ENCODE measurements at regions not wholly inside any gene's neighbourhood (a gene's known extent, or its start where the extent isn't known, plus 50 kb on each side); places are given as distances from the start of the nearest gene placed in this dataset.

- TF ChIP-seq CTCF (IDR thresholded peaks at IDR 0.05; ENCODE audit: low read depth, low read length, missing input control): no peak
- TF ChIP-seq REST (IDR thresholded peaks at IDR 0.05): no peak
- no peak for TF ChIP-seq JUND (IDR thresholded peaks at IDR 0.05)
- no peak for TF ChIP-seq RAD21 (IDR thresholded peaks at IDR 0.05)
- no peak for TF ChIP-seq ZBTB33 (IDR thresholded peaks at IDR 0.05)
- no peak for TF ChIP-seq SP1 (IDR thresholded peaks at IDR 0.05)
- no peak for TF ChIP-seq TAF1 (conservative IDR thresholded peaks at IDR 0.05)
- no peak for TF ChIP-seq FOXA1 (IDR thresholded peaks at IDR 0.05)
- TF ChIP-seq MAX (IDR thresholded peaks at IDR 0.05): no peak
- TF ChIP-seq HNF4G (IDR thresholded peaks at IDR 0.05): no peak
- no peak for TF ChIP-seq RXRA (IDR thresholded peaks at IDR 0.05)
- TF ChIP-seq GABPA (IDR thresholded peaks at IDR 0.05 in 1 of 2, conservative IDR thresholded peaks at IDR 0.05 in 1 of 2): no peak
These were observed 74.0 kb downstream of the INHBA start for GRCh38 chr7:41628901-41629300.

Data from liver (tissue), 3 donors.